ENCODE measurements at regions not wholly inside any gene's neighbourhood (a gene's known extent, or its start where the extent isn't known, plus 50 kb on each side); places are given as distances from the start of the nearest gene placed in this dataset.
"Not testable (repeated sequence)": the region's sequence is repeated elsewhere in the genome, so short reads cannot be mapped to it uniquely, and the experiment has no call there.

DNA sequence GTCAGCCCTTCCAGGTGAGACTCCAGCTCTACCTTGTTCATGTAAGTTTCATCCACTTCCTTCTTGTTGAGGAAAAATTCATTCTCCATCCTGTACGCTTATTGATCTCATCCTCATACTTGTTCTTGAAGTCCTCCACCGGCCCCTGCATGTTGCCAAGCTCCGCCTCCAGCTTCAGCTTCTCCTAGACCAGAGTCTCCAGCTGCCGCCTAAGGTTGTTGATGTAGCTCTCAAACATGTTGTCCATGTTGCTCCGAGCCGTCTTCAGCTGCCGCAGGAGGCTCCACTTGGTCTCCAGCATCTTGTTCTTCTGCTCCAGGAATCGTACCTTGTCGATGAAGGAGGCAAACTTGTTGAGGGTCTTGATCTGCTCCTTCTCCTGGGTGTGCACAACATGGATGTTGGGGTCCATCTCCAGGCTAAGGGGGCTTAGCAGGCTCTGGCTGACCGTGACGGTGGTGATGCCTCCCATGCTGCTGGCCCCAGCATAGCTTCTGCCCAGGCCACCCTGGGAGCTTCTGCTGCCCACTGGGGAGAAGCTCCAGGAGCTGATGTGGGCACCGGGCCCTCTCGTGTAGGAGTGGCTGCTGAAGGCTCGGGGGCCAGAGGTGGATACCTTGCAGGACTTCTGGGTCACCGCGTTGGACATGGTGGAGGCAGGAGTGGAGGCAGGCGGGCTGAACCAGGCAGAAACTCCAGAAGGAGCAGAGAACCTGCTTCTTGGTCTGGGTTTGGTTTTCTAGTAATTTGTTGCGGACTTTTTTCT is 422.6 kb upstream of the ARPP21 start:
- DNase-seq: no peak

GRCh38 chr3:35223632-35224394 is 415.5 kb upstream of the ARPP21 start:
- no peak for DNase-seq

- no peak for DNase-seq
Observed at GRCh38 chr3:35224565-35225295, 414.6 kb upstream of the ARPP21 start.

DNA sequence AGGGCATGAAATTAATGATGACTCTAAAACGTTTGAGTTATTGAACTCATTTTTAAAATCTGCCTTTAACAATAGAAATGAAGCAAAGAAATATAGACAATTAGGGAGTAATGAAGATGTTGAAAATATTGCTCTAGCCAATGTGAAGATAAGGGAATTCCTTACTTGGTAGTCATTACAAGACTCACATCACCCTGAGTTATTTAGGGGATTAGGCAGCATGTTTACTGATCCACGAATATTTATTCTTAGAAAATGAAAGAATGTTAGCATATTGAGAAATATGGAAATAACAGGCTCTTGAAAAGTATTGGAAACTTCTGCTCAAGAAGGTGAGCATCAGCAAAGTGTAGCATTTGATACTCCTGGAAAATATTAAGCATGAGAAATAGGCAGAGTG is 398.1 kb upstream of the ARPP21 start:
- no peak for DNase-seq

GRCh38 chr3:35254917-35255316 is 384.4 kb upstream of the ARPP21 start:
- DNase-seq: no peak

DNA sequence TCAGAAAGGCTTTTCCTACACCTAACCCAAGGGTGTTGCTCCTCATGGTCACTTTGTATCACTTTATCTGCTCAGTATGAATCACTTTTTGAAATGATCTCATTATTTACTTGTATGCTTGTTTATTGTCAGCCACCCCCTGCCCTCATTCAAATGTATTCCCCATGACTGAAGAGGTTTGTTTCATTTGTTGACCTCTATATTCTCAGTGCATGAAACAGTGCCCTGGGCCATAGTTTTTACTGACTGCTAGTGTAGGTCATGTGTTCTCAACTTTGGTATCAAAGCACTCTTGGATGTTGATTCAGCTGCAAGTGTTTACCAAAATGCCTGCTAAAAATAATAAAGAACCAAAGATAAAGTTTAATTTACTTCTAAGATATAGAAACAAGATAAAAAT is 381.7 kb upstream of the ARPP21 start:
- DNase-seq: no peak

GRCh38 chr3:35262406-35262805 is 376.9 kb upstream of the ARPP21 start:
- no peak for DNase-seq

DNA sequence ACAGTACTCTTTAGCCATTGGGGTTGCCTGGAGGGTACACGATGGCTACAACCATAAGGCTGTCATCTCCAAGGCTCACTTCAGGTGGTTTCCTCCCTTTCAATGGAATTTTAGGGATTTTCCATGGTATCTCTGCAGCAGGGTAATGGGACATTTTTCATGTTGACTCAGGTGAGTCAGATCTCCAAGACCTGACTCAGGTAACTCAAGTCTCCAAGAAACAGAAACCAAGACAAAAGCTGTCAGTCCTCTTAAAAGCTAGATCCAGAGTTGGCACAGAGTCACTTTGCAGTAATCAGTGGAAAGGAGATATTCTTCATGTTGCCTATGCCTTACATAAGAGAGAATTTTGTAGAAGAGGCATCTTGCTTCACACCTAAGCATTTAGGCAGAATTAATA is 375.8 kb upstream of the ARPP21 start:
- no peak for DNase-seq

GRCh38 chr3:35266065-35266464 is 373.3 kb upstream of the ARPP21 start:
- DNase-seq: not testable (repeated sequence)

DNA sequence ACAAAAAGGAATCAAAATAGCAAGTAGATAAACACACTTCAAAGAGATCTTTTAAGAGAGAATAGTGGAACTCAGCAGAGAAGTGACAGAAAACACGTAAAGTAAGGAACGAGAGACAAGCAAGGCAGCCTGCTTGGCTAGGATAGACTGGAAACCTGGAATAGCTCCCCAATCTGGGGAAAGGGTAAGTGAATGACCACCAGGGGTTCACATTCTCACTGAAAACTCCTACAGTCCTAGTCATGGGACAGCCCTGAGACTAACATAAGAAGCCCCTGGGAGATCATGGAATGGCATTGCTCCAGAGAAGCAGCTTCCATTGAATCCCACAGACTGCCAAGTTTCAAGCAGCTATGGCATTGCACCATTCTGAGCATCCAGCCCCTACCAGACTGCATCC is 363.6 kb upstream of the ARPP21 start:
- DNase-seq: no peak

GRCh38 chr3:35276568-35276967 is 362.8 kb upstream of the ARPP21 start:
- DNase-seq: no peak

DNA sequence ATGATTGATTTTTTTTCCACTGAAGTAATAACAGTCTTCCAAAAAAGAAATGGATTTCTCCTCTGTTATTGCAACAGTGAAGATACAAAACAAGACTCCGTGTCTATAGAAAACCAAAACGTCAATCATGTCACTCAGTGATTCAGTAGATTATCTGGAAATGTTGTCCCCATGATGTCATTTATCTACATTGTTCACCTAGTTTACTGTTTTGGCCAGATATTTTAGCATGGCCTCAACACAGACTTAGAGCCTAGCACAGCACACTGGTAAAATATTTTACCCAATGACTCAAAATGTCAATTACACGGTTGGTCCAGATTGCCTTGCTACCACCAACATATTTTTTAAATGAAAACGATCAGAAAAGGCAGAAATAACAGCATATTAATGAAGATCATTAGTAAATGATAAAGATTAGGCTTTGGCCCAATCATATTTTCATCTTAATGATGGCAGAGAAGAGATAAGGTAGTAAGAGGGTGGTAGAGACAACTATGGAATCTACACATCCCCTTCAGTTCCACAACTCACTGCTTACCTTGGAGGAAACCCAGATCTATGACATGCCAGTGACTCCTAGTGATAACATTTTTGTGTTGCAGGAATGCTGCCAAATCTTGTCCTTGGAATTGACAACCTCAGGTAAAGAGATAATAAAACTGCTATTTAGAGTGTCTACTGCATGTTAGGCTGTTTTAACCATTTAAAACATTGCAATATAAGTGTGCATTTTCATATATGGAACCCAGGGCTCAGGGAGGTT is 347.7 kb upstream of the ARPP21 start:
- no peak for DNase-seq

- DNase-seq: no peak
Observed at GRCh38 chr3:35292568-35292967, 346.8 kb upstream of the ARPP21 start.

DNA sequence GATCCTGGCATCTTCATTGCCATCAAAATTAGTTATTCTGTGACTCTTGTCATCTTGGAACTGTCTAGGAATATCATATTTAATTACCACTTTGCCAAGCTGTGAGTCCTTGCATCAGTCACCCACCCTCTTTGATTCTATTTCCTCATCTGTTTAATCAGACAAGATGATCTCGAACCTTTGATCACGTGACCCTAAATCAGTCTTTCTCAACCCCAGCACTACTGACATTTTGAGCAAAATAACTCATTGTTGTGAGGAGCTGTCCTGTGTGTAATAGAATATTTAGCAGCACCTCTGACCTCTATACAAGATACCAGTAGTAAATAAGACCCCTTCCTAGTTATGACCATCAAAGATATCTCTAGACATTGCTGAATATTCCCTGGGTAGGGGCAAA is 343.4 kb upstream of the ARPP21 start:
- DNase-seq: no peak

GRCh38 chr3:35296533-35296932 is 342.8 kb upstream of the ARPP21 start:
- DNase-seq: no peak

GRCh38 chr3:35296944-35297343 is 342.4 kb upstream of the ARPP21 start:
- DNase-seq: not testable (repeated sequence)

GRCh38 chr3:35305406-35305805 is 333.9 kb upstream of the ARPP21 start:
- no peak for DNase-seq

GRCh38 chr3:35307296-35307695 is 332.0 kb upstream of the ARPP21 start:
- DNase-seq: no peak

DNA sequence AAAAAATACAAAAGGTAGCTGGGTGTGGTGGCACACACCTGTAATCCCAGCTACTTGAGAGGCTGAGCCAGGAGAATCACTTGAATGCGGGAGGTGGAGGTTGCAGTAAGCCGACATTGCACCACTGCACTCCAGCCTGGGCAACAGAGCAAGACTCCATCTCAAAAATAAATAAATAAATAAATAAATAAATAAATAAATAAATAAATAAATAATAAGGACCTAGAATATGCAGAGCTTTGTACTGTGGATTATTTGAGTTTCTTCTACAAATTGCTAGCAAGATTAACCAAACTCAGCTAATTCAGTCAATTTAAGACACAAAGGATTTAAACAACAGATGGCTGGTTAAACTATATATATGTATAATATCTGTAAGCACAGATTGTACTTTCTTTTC is 322.5 kb upstream of the ARPP21 start:
- not testable (repeated sequence) for DNase-seq

DNA sequence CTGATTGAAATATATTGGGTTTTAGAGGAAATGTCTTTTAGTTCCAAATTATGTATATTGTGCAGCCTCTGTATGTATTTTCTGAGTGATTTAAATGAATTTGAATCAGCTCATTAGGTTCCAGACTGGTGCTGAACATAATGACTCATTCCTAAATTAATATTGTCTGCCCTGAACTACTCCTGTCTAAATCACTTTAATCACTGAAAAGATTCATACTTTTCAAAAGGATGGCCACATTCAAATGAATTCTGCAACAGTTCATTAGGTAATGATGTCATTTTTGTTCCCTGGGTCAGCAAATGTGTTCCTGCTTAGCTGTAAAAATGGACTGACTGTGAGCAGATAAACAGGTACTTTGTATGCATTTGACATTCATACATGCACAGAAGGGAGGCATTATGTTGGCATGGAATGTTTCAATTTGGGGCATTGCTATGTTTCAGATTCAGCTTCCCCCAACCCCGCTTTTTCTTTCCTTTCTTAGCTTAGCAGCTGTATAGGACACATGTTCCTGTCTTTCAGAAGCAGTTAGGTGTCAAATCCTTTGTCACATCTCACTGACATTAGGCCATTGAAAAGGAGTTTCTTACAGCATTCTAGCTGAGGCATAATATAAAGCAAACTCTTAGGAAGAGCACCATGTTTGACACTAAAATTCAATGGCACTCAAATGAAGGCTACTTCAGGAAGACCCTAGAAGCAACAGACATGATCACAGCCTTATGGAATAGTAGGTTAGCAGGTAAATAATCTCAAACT is 318.5 kb upstream of the ARPP21 start:
- DNase-seq: no peak

DNA sequence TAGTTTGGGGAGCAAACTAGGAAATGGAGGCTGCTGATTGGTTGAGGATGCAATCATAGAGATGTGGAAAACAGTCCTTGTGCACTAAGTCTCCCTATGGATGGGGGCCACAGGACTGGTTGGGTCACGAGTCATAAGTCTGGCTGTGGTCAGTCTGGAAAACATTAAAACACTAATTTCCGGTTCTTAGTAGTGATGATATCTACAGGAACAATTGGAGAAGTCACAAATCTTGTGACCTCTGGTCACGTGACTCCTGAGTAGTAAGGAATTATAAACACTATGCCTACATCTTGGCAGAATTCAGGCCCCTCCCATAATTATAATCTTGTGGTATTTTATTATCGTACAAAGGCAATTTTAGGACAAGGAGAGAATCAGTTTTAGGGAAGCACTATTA is 317.3 kb upstream of the ARPP21 start:
- DNase-seq: no peak

GRCh38 chr3:35335703-35336102 is 303.6 kb upstream of the ARPP21 start:
- DNase-seq: no peak
